ENCODE measurements at regions not wholly inside any gene's neighbourhood (a gene's known extent, or its start where the extent isn't known, plus 50 kb on each side); places are given as distances from the start of the nearest gene placed in this dataset.
"Not testable (repeated sequence)": the region's sequence is repeated elsewhere in the genome, so short reads cannot be mapped to it uniquely, and the experiment has no call there.

- no peak overlapping the region for H3K4me3 ChIP-seq
- no peaks in the 10 kb centered on the region for H3K36me3 ChIP-seq
- no peaks in the 10 kb centered on the region for H3K9me3 ChIP-seq
- H3K27ac ChIP-seq = no peak overlapping the region
- intact Hi-C loops (cut with DNase I) = no loop called here
- DNase-seq (ENCODE audit: extremely low spot score in 2 of 2) = no peak
- TF ChIP-seq POLR2A (IDR thresholded peaks at IDR 0.05) = no peak
- TF ChIP-seq, protein P1, sequence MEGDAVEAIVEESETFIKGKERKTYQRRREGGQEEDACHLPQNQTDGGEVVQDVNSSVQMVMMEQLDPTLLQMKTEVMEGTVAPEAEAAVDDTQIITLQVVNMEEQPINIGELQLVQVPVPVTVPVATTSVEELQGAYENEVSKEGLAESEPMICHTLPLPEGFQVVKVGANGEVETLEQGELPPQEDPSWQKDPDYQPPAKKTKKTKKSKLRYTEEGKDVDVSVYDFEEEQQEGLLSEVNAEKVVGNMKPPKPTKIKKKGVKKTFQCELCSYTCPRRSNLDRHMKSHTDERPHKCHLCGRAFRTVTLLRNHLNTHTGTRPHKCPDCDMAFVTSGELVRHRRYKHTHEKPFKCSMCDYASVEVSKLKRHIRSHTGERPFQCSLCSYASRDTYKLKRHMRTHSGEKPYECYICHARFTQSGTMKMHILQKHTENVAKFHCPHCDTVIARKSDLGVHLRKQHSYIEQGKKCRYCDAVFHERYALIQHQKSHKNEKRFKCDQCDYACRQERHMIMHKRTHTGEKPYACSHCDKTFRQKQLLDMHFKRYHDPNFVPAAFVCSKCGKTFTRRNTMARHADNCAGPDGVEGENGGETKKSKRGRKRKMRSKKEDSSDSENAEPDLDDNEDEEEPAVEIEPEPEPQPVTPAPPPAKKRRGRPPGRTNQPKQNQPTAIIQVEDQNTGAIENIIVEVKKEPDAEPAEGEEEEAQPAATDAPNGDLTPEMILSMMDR (IDR thresholded peaks at IDR 0.05) = no peak
- no peak for TF ChIP-seq POLR2AphosphoS5 (IDR thresholded peaks at IDR 0.05; ENCODE audit: insufficient read depth in 1 of 2, low read depth in 1 of 2)
- H3K27me3 ChIP-seq = no peaks in the 10 kb centered on the region
- H3K4me1 ChIP-seq = no peaks in the 10 kb centered on the region
Measured at GRCh38 chr2:17460371-17461086, 57.7 kb downstream of the RAD51AP2 start.

DNA sequence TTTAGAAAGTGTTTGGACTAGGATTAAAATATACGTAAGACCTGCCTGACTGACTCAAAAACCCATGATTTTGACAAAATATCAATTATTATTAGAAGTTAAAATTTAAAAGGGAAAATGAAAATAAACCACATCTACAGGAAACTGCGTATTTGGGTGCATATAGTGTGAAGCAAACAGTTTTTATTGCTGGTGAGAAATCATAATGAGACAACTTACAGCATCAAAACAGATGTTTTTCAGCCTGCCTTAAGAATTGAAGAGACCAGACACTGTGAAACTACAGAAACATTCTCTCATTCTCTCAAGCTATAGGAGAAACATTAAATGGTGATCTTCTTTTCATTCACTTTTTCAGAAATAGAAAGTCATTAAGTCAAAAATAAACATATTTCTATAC, 62.9 kb downstream of the RAD51AP2 start:
- no peak for DNase-seq (ENCODE audit: extremely low spot score in 2 of 2)
- intact Hi-C loops (cut with DNase I) = no loop called here
- Histone ChIP-seq H3K27ac (no peak overlapping the region), H3K9me3 (no peaks in the 10 kb centered on the region), H3K4me3 (no peak overlapping the region), H3K27me3 (no peaks in the 10 kb centered on the region), H3K36me3 (no peaks in the 10 kb centered on the region), H3K4me1 (no peaks in the 10 kb centered on the region)
- no peak for TF ChIP-seq POLR2A (IDR thresholded peaks at IDR 0.05)
- no peak for TF ChIP-seq POLR2AphosphoS5 (IDR thresholded peaks at IDR 0.05; ENCODE audit: insufficient read depth in 1 of 2, low read depth in 1 of 2)
- TF ChIP-seq, protein P1 (IDR thresholded peaks at IDR 0.05) = no peak

DNA sequence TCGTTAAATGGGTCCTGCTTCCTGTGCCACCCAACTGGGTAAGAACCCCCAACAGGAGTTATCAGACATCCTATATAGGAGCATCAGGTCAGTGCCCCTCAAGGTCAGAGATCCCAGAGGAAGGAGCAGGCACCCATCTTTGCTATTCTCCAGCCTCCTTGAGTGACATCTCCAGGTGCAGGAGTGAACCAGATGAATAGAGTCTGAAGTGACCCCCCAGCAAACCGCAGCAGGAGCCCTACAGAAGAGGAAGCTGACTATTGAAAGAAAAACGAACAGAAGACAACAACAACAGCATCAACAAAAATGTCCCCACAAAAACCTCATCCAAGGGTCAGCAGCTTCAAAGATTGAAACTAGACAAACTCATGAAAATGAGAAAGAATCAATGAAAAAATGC, 72.0 kb downstream of the RAD51AP2 start:
- H3K27me3 ChIP-seq; H3K4me1 ChIP-seq; DNase-seq (ENCODE audit: extremely low spot score in 2 of 2); intact Hi-C loops (cut with DNase I); H3K4me3 ChIP-seq; H3K36me3 ChIP-seq; H3K9me3 ChIP-seq; H3K27ac ChIP-seq: not testable (repeated sequence)

- Histone ChIP-seq H3K9me3 (no peaks in the 10 kb centered on the region), H3K4me3 (no peak overlapping the region), H3K36me3 (no peaks in the 10 kb centered on the region), H3K27me3 (no peaks in the 10 kb centered on the region), H3K27ac (no peak overlapping the region), H3K4me1 (no peaks in the 10 kb centered on the region)
- intact Hi-C loops (cut with DNase I) = no loop called here
- DNase-seq (ENCODE audit: extremely low spot score in 2 of 2) = no peak
- TF ChIP-seq POLR2AphosphoS5 (IDR thresholded peaks at IDR 0.05; ENCODE audit: insufficient read depth in 1 of 2, low read depth in 1 of 2) = no peak
- TF ChIP-seq POLR2A (IDR thresholded peaks at IDR 0.05) = no peak
- TF ChIP-seq, protein P1 (IDR thresholded peaks at IDR 0.05) = no peak
Measured at GRCh38 chr2:17445744-17446143, 72.5 kb downstream of the RAD51AP2 start.

- no peak for TF ChIP-seq POLR2AphosphoS5 (IDR thresholded peaks at IDR 0.05; ENCODE audit: insufficient read depth in 1 of 2, low read depth in 1 of 2)
- TF ChIP-seq POLR2A (IDR thresholded peaks at IDR 0.05) = no peak
- TF ChIP-seq, protein P1 (IDR thresholded peaks at IDR 0.05) = no peak
- Histone ChIP-seq H3K27ac (no peak overlapping the region), H3K36me3 (no peaks in the 10 kb centered on the region), H3K4me3 (no peak overlapping the region), H3K4me1 (no peaks in the 10 kb centered on the region), H3K27me3 (no peaks in the 10 kb centered on the region), H3K9me3 (no peaks in the 10 kb centered on the region)
- intact Hi-C loops (cut with DNase I) = no loop called here
- no peak for DNase-seq (ENCODE audit: extremely low spot score in 2 of 2)
Measured at GRCh38 chr2:17442334-17442733, 75.9 kb downstream of the RAD51AP2 start.
